ENCODE measurements at regions not wholly inside any gene's neighbourhood (a gene's known extent, or its start where the extent isn't known, plus 50 kb on each side); places are given as distances from the start of the nearest gene placed in this dataset.

- TF ChIP-seq SNAI2 (CRISPR knock-in tag; IDR thresholded peaks at IDR 0.05) (no peak), ZNF8 (CRISPR knock-in tag; IDR thresholded peaks at IDR 0.05) (no peak), ZFP30 (CRISPR knock-in tag; IDR thresholded peaks at IDR 0.05) (no peak), CSDC2 (CRISPR knock-in tag; IDR thresholded peaks at IDR 0.05) (no peak), TCF4 (CRISPR knock-in tag; IDR thresholded peaks at IDR 0.05; ENCODE audit: borderline replicate concordance) (no peak), TSHZ2 (CRISPR knock-in tag; IDR thresholded peaks at IDR 0.05) (no peak), PPARA (CRISPR knock-in tag; IDR thresholded peaks at IDR 0.05; ENCODE audit: borderline replicate concordance) (no peak), ISL1 (CRISPR knock-in tag; IDR thresholded peaks at IDR 0.05) (no peak), ZC3H10 (CRISPR knock-in tag; IDR thresholded peaks at IDR 0.05) (no peak), ZNF565 (CRISPR knock-in tag; conservative IDR thresholded peaks at IDR 0.05; ENCODE audit: low read depth) (no peak), ESRRG (CRISPR knock-in tag; IDR thresholded peaks at IDR 0.05) (no peak), GLIS3 (CRISPR knock-in tag; IDR thresholded peaks at IDR 0.05) (no peak), PATZ1 (CRISPR knock-in tag; IDR thresholded peaks at IDR 0.05; ENCODE audit: borderline replicate concordance) (no peak), OSR1 (CRISPR knock-in tag; IDR thresholded peaks at IDR 0.05) (no peak), TOX (CRISPR knock-in tag; IDR thresholded peaks at IDR 0.05; ENCODE audit: borderline replicate concordance) (no peak), BACH2 (CRISPR knock-in tag; IDR thresholded peaks at IDR 0.05; ENCODE audit: borderline replicate concordance) (no peak)
- no peak for ATAC-seq
Observed at GRCh38 chr16:50425044-50425443, 56.3 kb upstream of the BRD7 start.

GRCh38 chr16:50422926-50423325 lies 54.1 kb upstream of the BRD7 start:
- ATAC-seq, result no peak
- no peak for TF ChIP-seq ZFP30 (CRISPR knock-in tag; IDR thresholded peaks at IDR 0.05)
- no peak for TF ChIP-seq TSHZ2 (CRISPR knock-in tag; IDR thresholded peaks at IDR 0.05)
- no peak for TF ChIP-seq POU6F1 (CRISPR knock-in tag; IDR thresholded peaks at IDR 0.05; ENCODE audit: borderline replicate concordance, low read depth)
- no peak for TF ChIP-seq CSRNP3 (CRISPR knock-in tag; IDR thresholded peaks at IDR 0.05)
- TF ChIP-seq PPARA (CRISPR knock-in tag; IDR thresholded peaks at IDR 0.05; ENCODE audit: borderline replicate concordance), result no peak

- no peak for ATAC-seq
- no peak for TF ChIP-seq ZNF70 (CRISPR knock-in tag; IDR thresholded peaks at IDR 0.05)
- TF ChIP-seq PPARA (CRISPR knock-in tag; IDR thresholded peaks at IDR 0.05; ENCODE audit: borderline replicate concordance), result no peak
- no peak for TF ChIP-seq SNAI2 (CRISPR knock-in tag; IDR thresholded peaks at IDR 0.05)
- no peak for TF ChIP-seq CSDC2 (CRISPR knock-in tag; IDR thresholded peaks at IDR 0.05)
- TF ChIP-seq TOX (CRISPR knock-in tag; IDR thresholded peaks at IDR 0.05; ENCODE audit: borderline replicate concordance), result no peak
- no peak for TF ChIP-seq ZC3H10 (CRISPR knock-in tag; IDR thresholded peaks at IDR 0.05)
- no peak for TF ChIP-seq CREB5 (CRISPR knock-in tag; IDR thresholded peaks at IDR 0.05; ENCODE audit: low read depth)
- no peak for TF ChIP-seq ZNF565 (CRISPR knock-in tag; conservative IDR thresholded peaks at IDR 0.05; ENCODE audit: low read depth)
- TF ChIP-seq TSHZ2 (CRISPR knock-in tag; IDR thresholded peaks at IDR 0.05), result no peak
- no peak for TF ChIP-seq ESRRG (CRISPR knock-in tag; IDR thresholded peaks at IDR 0.05)
- no peak for TF ChIP-seq PATZ1 (CRISPR knock-in tag; IDR thresholded peaks at IDR 0.05; ENCODE audit: borderline replicate concordance)
Observed at GRCh38 chr16:50419116-50419515, 50.3 kb upstream of the BRD7 start.
